Cardiac fibroblast (primary cell): ENCODE measurements at regions not wholly inside any gene's neighbourhood (a gene's known extent, or its start where the extent isn't known, plus 50 kb on each side); places are given as distances from the start of the nearest gene placed in this dataset.

Experiments used
- DNase-seq, 2 donors: peaks; one replicate each; pipeline versions ENCODE4 v3.0.0 to v3.0.0-alpha.2; 2010; ENCODE audit warnings: low read depth in 2 of 2
- H3K4me3 ChIP-seq, 2 donors: replicated peaks in 1 of 2; 1 replicate in 1 of 2; 2 replicates in 1 of 2; pipeline ENCODE4 v1.5.1; 2011; ENCODE audit warnings: low read depth in 2 of 2, low read length in 2 of 2, mild to moderate bottlenecking in 2 of 2, moderate library complexity in 1 of 2
- TF ChIP-seq, protein P1 (sequence below): IDR thresholded peaks from one replicate; pipeline ENCODE4 v1.5.1; 2011; ENCODE audit warnings: low read depth, mild to moderate bottlenecking, low read length, inconsistent platforms

- peak; percentile 10 to 44 for DNase-seq
These were observed 137.5 kb downstream of the ZNF674 start for GRCh38 chrX:46407753-46408130.

GRCh38 chrX:46407036-46407752 lies 138.0 kb downstream of the ZNF674 start:
- no peak overlapping the region for H3K4me3 ChIP-seq
- TF ChIP-seq, protein P1, sequence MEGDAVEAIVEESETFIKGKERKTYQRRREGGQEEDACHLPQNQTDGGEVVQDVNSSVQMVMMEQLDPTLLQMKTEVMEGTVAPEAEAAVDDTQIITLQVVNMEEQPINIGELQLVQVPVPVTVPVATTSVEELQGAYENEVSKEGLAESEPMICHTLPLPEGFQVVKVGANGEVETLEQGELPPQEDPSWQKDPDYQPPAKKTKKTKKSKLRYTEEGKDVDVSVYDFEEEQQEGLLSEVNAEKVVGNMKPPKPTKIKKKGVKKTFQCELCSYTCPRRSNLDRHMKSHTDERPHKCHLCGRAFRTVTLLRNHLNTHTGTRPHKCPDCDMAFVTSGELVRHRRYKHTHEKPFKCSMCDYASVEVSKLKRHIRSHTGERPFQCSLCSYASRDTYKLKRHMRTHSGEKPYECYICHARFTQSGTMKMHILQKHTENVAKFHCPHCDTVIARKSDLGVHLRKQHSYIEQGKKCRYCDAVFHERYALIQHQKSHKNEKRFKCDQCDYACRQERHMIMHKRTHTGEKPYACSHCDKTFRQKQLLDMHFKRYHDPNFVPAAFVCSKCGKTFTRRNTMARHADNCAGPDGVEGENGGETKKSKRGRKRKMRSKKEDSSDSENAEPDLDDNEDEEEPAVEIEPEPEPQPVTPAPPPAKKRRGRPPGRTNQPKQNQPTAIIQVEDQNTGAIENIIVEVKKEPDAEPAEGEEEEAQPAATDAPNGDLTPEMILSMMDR = no peak
- no peak for DNase-seq

More at GRCh38 chrX:46407753-46408130, 137.5 kb downstream of the ZNF674 start:
- no peak overlapping the region for H3K4me3 ChIP-seq
- TF ChIP-seq, protein P1 = no peak

GRCh38 chrX:46404774-46405173 lies 140.4 kb downstream of the ZNF674 start:
- no peak overlapping the region for H3K4me3 ChIP-seq
- no peak for DNase-seq
- TF ChIP-seq, protein P1 = no peak

- DNase-seq = no peak
- TF ChIP-seq, protein P1 = no peak
- no peak overlapping the region for H3K4me3 ChIP-seq
These were observed 144.4 kb downstream of the ZNF674 start for GRCh38 chrX:46400530-46401443.

DNA sequence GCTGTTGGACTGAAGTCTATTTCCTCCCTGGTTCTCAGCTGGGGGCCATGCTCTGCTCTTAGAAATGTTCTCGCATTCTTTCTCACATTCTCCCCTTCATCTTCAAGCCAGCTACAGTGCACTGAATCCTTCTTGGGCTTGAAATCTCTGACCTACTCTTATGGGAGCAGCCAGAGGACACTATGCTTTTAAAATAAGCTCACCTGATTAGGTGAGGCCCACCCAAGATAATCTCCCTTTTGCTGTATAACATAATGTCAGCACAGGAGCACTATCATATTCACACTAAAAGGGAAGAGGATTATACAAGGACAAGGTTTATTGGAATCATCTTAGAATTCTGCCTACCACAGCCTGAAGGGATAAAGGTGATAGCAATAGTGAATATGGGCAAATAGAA lies 146.3 kb downstream of the ZNF674 start:
- H3K4me3 ChIP-seq = no peak overlapping the region
- TF ChIP-seq, protein P1 = no peak
- DNase-seq = no peak

DNA sequence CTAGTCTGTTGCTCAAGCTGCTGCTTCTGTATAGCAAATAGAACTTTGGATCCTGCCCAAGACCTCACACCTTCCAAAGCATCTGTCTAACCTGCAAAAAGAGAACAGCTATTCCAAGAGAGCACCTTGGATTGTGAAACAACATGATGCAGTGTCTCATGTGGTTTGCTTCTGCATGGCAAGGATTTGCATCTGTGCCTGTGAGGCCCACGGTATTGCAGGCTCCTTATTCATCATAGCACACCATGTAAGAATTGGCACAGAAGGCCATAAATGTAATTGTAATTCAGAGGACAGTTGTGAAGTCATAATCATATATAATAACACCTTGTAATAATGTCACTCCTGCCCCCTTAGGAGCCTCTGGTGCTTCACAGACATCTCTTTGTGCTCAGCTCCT lies 147.1 kb downstream of the ZNF674 start:
- no peak for DNase-seq
- no peak overlapping the region for H3K4me3 ChIP-seq
- TF ChIP-seq, protein P1 = no peak
